Omental fat pad (tissue), 3 donors: ENCODE measurements at regions not wholly inside any gene's neighbourhood (a gene's known extent, or its start where the extent isn't known, plus 50 kb on each side); places are given as distances from the start of the nearest gene placed in this dataset.
"Not testable (repeated sequence)": the region's sequence is repeated elsewhere in the genome, so short reads cannot be mapped to it uniquely, and the experiment has no call there.

Experiments used
- ATAC-seq: fragments of 150-250 bp; one replicate; pipeline ENCODE4 v1.9.1; 2016; ENCODE audit warnings: mild to moderate bottlenecking, moderate library complexity; ENCODE audit not compliant: low FRiP score
- DNase-seq: peaks from one replicate; pipeline ENCODE4 v3.0.0-alpha.2; 2019; ENCODE audit warnings: low spot score
- TF ChIP-seq, protein P1 (sequence below), 3 donors: fragments of 450-650 bp; IDR thresholded peaks; one replicate each; pipeline ENCODE4 v1.5.1; 2016 to 2017; ENCODE audit warnings: antibody characterized with exemption in 3 of 3, mild to moderate bottlenecking in 3 of 3, moderate library complexity in 2 of 3

DNA sequence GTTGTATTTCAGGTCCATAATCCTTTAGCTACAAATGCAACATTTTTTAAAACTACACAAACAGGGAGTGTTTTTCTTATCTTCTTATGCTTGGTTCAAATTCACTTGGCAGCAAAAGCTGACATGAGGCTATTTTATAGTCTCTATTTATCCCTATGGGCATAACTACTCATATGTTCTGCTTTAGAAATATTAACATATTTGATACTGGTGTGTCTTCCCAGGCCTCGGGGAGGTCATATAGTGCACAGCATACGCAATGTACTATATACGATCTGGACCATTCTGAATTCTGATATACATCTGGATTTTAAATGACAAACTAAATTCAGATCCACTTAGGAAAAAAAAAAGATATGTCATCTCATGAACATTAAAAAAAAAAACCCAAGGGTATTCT lies 69.2 kb downstream of the TFAP2C start:
- no peak for DNase-seq
- ATAC-seq = peak; percentile 32

DNA sequence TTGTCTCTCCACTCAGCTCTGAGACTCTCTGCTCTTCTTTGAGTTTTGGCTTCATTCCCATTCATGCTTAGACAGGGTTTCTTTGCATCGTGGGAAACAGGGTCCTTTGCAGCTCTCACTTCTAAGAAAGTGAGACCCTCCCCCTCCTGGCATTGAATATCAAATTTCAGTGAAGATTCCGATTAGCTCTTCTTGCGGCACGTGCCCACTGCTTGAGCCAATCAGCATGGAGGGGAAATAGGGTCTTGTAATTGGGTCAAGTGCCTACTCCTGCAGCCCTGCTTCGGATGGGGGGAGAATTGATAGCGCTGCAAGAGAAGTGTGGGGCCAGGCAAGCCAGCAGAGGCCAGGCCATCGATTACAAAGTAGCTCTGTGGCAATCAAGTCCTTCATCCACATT lies 69.6 kb downstream of the TFAP2C start:
- TF ChIP-seq, protein P1, sequence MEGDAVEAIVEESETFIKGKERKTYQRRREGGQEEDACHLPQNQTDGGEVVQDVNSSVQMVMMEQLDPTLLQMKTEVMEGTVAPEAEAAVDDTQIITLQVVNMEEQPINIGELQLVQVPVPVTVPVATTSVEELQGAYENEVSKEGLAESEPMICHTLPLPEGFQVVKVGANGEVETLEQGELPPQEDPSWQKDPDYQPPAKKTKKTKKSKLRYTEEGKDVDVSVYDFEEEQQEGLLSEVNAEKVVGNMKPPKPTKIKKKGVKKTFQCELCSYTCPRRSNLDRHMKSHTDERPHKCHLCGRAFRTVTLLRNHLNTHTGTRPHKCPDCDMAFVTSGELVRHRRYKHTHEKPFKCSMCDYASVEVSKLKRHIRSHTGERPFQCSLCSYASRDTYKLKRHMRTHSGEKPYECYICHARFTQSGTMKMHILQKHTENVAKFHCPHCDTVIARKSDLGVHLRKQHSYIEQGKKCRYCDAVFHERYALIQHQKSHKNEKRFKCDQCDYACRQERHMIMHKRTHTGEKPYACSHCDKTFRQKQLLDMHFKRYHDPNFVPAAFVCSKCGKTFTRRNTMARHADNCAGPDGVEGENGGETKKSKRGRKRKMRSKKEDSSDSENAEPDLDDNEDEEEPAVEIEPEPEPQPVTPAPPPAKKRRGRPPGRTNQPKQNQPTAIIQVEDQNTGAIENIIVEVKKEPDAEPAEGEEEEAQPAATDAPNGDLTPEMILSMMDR (IDR thresholded peaks at IDR 0.05) = no peak
- ATAC-seq (no peak), DNase-seq (no peak)

More for the DNA sequence above, 69.2 kb downstream of the TFAP2C start:
- TF ChIP-seq, protein P1 (IDR thresholded peaks at IDR 0.05) = no peak

DNA sequence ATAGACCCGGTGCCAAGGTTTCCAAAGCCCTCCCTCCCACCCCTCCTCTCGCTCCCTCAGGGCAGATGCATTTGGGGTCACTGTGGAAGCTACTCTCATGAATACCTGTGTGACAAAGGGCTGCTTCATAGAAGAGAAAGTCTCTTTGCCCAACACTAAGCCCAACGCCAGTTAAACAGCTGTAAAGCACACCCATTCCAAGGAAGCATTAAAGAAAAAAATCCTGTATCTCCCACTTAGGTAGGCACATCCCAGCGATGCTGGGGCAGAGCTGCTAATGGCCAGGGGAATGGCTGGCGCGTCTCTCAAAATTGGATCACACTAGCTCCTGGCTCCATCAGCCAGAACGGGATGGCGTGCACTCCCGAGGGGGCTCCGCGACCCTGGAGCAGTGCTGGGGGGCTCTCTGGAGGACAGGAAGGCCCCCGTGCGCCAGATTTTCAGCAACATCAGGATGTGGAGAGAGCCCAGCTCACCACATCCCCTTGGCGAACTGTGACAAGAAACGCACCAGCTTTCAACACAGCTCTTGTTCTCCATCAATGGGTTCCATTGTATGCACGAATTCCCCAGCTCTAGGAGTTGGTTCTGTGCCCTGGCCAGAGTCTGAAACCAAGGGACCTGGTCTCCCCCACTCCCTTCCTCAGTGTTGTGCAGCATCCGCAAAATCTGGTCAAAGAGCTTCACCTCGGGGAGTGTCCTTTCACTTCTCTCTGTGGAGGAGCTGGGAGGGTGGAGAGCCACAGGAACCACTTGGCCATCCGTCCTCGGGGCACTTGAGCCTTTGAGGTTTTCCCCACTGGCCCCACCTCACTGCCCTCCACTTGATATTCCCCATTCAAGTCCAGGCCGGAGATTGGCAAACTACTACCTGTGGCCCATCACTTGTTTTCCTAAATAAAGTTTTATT lies 74.1 kb downstream of the TFAP2C start:
- no peak for DNase-seq
- no peak for ATAC-seq
- TF ChIP-seq, protein P1 (IDR thresholded peaks at IDR 0.05) = no peak

DNA sequence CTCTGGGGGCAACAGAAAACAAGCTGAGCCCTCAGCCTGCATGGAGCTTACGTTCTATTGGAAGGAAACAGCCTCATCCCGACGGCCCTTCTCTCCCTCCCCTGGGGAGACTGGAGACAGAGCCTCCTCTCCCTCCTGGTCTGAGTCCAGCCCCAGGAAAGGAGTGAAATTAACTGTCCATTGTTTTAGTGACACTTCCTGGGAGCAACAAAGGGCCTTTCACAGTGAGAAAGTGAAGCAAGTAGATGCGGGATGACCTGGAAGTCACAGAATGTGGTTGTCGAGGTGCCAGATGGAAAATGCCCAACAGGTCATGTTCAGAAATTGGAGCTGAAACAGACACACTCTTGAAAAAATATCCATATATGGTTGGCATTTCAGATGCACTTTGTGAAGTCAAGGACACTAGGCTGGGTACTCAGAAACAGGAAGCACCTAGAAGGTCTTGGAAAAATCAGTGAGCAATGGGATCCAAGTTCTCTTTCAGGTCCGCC lies 77.8 kb downstream of the TFAP2C start:
- DNase-seq = no peak
- no peak for ATAC-seq
- TF ChIP-seq, protein P1 (IDR thresholded peaks at IDR 0.05) = no peak

DNA sequence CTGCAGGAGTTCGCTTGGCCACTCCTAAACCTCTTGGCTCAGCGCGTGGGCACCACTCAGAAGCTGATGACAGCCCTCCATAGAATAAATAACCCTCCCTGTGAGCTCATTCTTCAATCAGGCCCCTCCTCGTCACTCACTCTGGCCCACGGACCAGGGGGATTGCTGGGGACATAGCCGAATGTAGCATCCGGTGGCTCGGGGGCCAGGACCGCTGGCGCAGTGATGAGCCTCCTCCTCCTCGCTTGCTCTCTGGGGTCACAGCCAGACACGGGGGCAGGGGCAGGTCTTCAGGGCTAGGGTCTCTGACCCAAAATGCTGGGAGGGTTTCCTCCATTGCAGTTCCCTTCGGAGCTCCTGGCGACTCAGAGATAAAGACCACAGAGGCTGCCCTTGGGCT lies 79.9 kb downstream of the TFAP2C start:
- DNase-seq = no peak
- TF ChIP-seq, protein P1 (IDR thresholded peaks at IDR 0.05) = no peak

DNA sequence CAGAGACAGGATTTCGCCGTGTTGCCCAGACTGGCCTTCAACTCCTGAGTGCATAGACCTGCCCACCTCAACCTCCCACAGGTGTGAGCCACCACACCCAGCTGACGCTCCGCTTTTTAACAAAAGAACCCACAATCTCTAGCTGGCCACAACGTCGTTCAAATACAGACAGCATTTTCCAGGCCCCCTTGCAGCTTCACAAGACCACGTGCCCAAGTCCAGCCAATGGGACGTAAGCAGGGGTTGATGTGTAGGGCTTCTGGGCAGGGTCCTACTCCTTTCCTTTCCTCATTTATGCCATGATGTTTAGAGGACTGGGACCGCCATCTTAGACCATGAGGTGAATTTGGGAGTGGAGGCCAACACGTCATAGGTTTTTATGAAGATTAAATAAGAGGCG lies 81.0 kb downstream of the TFAP2C start:
- TF ChIP-seq, protein P1 (IDR thresholded peaks at IDR 0.05) = no peak
- ATAC-seq (no peak), DNase-seq (no peak)

More for the DNA sequence above, 79.9 kb downstream of the TFAP2C start:
- no peak for ATAC-seq

DNA sequence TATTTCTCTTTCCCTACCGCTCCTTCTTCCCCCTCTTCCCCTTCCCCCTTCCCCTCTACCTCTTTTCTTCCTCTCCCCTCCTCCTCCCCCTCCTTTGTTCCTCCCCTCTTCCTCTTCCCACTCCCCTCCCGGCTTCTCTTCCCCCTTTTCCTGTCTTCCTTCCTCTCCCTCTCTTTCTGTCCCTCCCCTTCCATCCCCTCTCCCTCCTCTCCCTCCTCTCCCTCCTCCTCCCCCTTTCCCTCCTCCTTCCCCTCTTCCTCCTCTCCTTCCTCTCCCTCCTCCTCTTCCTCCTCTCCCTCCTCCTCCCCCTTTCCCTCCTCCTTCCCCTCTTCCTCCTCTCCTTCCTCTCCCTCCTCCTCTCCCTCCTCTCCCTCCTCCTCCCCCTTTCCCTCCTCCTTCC lies 81.5 kb downstream of the TFAP2C start:
- not testable (repeated sequence) for ATAC-seq, DNase-seq
